HG03442 (cell line): ENCODE measurements at regions not wholly inside any gene's neighbourhood (a gene's known extent, or its start where the extent isn't known, plus 50 kb on each side); places are given as distances from the start of the nearest gene placed in this dataset.

Experiments used
- ATAC-seq: cut with Tn5 transposase; IDR thresholded peaks from one replicate; pipeline ENCODE4 v1.9.1; 2021; ENCODE audit warnings: mild to moderate bottlenecking, moderate library complexity; ENCODE audit not compliant: unreplicated experiment

DNA sequence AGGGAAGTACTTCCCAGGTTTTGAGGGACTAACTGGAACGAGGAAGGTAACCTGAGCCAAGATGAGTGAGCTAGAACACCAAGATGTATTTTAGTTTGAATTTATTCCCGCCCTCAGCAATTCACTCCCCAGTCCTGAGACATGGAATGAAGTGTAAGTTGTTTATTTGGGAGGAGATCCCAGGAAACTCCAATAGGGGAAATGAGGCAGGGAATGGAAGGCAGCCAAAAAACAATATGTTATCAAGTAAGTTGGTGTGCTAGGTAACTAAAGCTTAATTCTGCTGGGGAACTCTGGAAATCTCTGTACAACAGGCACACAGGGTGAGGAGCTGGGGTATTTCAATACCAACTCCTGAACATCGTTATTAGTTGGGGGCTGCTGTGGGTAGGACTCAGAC is 189.7 kb upstream of the HDAC9 start:
- ATAC-seq = no peak

DNA sequence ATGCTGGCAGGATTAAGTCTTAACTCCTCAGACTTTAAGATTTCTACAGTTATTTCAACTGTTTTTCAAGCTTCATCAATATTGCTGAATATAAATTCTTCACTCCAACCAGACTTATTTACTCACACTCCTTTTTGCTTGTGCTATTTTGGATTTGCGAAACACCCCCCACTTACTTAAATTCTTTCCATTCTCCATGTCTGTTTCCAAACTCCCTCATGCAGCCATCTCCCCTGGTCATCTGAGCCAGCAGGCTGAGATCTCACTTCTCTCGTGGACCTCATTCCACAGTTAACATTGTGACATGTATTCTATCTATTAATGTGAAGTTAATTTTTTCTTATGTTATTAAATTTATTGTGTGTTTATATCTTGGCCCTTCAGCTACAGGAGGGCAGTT is 188.9 kb upstream of the HDAC9 start:
- no peak for ATAC-seq

DNA sequence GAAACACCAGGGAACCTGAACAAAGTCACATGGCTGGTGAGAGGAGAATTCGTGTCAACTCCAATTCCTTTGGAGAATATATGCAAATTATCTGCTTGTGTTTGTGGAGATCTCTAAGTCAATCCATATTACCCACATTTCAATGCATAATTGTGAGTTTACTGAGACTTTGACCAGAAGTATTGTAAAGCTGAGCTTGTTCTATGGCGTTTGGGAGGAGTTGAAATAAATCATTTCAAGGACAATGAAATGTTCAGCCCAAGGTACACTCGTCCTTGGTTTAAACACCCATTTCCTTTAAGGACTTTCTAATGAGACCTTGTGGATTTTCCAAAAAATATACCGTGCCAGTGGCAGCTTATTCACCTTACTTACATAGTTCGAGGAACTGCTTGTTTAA is 186.6 kb upstream of the HDAC9 start:
- ATAC-seq = no peak

DNA sequence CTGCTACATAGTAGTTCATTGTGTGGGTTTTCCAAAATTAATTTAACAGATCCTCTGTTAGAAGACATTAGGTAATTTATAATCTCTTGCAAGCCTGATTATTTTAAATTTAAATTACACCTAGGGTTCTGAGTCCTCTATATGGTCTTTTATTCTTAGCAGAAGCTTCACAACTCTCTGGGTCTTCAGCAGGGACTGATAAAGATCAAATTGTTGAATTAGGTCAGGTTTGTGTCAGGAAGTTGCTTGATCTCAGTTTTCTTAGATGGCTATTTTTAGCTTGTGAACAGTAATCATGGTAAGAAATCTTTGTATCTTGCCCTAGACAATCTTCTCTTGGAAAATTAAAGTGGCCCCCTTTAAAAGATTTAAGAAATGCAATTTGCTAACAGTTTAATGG is 183.1 kb upstream of the HDAC9 start:
- no peak for ATAC-seq

DNA sequence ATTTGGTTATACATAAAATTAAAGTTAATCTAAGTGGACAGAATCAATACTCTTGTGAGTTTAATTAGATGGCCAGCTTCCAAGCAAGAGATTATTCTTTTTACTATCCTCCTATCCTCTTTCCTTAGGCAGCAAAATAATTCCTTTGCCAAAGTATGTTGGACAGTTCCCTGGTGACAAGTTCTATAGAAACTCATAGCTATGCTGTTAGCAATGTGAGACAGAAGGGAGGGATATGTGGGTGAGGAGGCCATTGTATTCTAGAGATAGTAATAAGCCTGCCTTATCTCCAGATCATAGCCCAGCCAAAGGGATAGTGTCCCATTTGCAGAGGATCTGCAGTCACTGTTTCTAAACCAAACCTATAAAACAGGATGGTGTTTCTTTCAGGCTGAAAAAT is 181.6 kb upstream of the HDAC9 start:
- ATAC-seq = no peak

DNA sequence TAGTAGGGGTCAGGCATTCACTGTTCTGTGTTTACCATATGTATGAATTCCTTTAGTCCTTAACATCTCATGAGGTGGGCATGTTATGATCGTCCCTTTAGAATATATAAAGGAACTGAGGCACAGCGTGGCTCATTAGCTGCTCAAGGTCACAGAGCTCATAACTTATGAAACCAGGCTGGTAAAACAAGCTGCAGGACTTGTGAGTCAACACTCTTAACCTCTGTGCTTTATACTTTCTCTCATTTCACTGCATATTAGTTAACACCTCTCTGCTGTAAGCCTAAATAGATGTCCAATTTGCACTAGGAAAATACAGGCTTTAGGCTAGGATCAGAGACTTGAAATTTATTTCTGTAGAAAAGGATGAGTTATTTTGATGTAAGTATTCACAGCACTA is 180.3 kb upstream of the HDAC9 start:
- no peak for ATAC-seq

DNA sequence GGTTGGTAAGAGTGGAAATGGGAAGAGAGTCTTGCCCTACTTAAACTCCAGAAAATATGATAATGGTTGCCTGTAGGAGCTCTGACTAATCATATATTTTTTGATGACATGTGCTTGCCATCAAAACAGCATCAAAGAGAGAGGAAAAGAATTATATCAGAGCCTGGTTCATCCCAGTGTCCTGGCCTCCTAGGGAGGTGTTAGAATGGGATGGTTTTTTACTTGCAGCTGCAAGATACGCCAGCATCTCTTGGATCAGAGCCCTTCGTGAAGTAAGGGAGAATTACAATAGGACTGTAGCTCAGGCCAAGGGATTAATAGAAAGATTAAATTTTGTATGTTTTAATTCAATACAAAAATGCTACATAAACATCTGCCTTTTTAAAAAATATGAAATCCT is 177.6 kb upstream of the HDAC9 start:
- no peak for ATAC-seq

DNA sequence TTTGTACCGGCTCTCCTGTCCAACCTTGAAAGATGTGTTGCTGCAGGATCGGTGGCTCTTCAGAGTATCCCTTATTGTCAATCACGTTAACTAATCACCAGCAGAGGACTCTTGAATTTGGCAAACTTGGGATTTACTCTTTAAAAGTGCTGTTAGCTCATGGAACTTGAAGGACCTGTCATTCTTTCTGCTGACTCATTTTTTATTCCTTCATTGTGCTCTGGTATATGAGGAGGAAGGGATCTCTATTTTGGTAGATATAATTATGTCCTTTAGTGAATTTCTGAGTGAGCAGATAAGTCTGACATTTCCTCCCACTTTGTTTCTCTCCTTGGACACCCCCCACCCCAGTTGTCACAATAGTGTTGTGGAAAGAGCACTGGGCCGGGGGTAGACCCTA is 175.1 kb upstream of the HDAC9 start:
- no peak for ATAC-seq

DNA sequence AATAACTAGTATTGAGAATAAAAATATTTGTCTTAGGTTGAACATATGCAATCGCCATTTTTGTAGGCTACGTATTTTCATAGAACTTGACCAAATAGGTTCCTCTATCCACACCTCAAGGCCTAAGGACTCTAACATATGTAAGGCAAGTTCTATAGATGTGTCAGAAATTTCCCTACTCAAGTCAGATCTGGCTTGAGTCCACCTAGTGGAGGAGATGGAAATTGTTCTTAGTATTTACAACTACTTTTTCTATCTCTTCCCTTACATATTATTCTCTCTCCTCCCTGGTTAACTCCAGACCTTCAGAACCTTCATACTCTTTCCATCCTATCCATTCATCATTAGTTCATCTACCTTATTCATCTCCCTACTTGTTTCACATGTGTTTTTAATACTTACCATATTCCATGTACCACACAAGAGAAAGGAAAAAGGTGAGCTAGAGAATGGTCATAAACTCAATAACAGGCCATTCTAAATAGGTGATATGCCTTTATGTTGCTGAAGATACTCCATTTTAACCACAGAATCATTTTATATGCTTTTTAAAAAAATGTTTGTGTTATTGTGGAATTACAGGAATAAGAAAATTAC is 174.5 kb upstream of the HDAC9 start:
- ATAC-seq = peak; percentile 92

DNA sequence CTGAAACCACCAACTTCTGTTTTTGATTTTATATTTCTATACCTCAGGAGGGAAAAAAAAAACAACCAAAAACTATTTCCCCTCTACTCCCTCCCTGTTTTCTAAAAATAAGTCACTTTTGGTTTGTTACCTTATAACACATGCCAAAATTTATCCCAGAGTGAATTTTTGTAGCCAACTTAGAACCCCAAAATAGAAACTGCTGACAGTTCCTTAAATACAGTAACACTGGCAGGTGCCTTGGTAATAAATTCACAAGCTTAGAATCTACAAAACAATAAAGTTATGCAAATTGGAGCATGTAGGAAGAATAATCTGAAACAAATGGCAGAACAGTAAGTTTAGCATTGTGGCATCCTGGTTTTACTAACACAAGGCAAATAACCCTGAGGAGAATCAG is 165.0 kb upstream of the HDAC9 start:
- no peak for ATAC-seq

DNA sequence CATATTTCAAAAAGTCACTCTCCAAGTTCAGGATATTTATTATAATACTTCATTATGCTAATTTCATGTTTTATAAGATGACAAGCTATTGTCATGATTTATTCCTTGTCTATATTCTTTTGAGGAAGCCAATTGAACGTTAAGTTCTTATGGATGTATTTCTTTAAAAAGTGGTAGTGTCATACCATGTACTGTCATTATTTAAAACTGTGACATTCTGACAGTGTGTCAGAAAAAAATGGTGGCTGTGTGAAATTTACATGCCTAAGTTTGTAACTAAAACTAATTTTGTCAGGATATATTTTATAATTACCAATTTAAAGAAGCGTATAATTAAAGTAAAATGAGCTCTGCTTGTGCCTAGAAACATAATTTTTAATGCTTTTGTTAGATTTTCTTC is 158.9 kb upstream of the HDAC9 start:
- no peak for ATAC-seq

DNA sequence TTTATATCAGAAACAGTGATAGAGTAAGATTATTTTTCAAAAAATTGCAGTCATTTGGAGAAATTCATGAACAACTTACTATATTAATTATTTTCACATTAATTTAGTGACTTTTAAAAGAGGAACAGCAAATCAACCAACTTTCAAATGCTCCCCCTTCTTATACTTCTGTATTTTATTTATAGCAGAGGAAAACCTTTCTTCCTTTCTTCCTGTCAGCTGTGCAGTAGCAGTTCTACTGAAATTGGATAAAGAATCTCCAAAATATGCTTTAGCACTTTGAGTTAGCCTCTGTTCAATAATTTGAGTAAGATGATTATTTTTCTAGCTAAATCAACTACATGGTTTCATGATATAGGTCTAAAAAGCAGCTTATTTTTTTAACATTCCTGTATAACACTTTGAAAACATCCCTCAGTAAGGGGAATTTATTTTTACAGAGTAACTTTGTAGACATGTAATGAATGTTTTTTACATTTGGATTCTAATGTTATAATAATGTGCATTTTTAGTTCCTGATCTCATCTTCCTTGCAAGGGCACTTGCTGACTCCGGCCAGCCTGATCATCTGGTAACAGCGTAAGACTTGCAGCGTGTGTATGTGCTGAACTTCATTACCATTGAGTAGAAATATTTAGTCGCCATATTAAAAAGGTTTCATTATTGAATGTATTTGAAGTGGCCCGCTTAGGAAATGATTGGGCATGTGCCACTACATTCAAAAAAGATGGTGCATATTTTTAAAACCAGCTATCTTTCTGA is 158.3 kb upstream of the HDAC9 start:
- ATAC-seq = no peak

DNA sequence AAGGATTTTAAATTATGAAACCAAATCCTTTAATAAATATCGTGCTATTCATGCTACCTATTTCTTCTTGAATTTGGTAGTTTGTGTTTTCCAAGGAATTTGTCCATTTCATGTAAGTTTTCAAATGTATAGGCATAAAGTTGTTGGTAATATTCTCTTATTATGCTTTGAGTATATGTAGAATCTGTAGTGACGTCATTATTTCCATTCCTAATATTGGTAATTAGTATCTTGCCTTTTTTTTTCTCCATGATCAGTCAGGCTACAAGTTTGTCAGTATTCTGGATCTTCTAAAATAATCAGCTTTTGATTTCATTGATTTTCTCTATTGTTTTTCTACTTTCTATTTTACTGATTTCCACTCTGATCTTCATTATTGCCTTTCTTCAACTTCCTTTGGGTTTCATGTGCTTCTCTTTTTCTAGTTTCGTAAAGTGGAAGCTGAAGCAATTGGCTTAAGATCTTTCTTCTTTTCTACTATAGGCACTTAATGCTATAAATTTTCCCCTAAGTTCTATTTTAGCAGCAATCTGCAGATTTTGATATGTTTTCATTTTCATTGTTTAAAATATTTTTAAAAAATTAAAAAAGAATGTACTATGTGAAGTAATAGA is 156.5 kb upstream of the HDAC9 start:
- ATAC-seq = no peak

DNA sequence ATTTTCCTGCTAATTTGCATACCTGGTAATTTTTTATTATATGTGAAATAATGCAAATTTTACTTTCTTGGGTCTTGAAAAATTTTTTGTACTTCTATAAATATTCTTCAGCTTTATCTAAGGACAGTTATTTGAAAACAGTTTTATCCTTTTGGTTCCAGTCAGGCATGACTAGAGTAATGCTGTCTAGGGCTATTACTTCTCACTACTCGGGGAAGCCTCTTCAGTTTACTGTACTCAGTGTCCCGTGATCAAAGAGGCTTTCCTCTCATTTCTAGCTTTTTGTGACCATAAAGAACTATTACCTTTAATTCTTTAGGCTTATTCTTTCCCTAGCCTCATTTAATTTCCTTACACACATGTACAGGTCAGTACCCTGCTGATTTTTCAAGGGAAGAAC is 153.8 kb upstream of the HDAC9 start:
- ATAC-seq = no peak

DNA sequence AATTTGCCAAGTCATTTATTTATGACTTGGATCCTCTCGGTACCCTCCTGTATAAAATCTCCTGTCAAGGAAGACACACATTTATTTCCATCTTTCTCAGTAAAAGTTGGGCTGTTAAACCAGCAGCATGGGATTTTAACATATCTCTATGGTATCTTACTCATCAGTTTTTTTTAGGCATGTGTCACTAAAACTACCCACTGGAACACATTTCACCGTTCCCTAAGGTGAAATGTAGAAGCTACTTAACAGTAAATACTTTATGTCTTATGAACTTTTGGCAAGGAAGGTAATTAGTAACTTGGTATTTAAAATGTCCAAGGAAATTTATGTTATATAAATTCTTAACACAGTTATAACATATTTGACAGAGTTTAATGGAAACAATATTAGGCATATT is 152.5 kb upstream of the HDAC9 start:
- ATAC-seq = no peak

DNA sequence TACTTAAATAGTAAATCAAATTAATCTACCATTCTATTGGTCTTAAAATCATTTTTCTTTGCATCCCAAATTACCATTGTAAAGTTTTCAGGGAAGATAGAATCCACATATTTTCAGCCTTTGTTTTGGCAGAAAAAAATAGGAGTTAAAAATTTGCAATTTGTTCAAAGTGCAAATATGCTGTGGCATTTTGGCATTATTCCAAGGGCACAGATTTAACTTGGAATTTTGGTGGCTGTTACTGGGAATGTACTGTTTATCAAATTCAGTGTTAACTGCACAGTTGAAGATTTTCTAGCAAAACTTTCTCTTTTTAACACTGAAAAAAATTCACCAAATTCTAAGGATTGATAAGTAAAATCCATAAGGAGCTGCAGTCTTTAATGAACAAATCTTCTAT is 151.0 kb upstream of the HDAC9 start:
- ATAC-seq = no peak

DNA sequence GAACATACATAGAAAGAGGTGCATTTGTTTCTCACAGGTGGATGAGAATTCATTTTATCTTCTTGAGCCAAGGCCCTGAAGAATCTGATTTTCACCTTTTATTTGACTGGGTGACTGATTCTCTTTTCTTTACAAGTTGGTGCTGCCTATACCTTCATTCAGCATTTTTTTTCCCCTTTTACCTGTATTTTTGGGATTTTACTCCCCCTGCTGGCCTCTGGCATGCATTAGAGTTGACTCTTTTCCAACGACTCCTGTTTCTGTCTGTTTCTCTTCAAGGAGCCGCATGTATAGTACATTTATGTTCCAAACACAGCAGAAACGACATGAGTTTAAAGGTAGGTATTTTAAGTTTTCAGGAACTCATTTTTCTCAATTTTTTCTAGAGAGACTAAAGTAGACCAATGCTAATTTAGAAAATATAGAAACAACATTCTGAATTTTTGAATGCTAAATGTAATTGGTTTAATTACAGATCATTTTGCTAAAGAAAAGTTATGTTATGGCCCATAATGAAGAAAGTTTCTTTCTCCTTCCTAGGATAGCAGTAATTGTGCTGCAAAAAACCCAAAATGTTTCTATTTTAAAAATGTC is 149.8 kb upstream of the HDAC9 start:
- peak; percentile 53 for ATAC-seq

DNA sequence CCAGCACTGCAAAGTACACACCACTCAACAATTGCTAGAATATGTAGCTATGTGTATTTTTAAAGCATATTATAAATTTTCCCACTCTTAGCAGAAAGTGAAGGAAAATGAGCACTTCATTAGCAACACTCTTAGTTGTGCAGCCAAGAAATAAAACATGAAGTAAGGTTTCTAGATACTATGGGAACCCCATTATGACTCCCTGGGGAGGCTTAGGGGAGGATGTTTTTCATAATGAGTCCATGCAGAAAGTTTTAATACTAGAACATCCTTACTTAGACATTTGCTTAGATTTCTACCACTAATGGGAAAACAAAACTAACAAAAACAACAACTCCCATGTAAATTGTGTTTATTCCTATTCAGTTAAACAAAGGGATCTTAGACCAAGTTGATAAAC is 148.4 kb upstream of the HDAC9 start:
- no peak for ATAC-seq

DNA sequence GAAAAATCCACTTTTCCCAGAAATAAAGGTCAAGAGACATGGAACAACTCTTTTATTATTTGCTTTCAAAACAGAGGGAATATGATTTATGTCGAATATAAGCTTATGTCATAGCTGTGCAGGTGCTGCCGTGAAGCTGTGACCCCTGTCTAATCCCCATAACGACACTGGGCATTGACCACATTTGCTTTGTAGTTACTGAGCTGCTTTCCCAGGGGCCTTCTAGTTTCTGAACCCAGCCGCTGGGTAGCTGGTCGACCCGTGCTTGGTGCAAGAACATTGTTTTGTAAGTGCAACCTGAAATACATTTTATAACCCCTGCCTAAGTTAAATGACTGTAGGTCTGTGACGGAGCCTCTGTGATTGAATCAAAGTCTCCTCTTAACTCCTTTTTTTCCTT is 144.9 kb upstream of the HDAC9 start:
- no peak for ATAC-seq

DNA sequence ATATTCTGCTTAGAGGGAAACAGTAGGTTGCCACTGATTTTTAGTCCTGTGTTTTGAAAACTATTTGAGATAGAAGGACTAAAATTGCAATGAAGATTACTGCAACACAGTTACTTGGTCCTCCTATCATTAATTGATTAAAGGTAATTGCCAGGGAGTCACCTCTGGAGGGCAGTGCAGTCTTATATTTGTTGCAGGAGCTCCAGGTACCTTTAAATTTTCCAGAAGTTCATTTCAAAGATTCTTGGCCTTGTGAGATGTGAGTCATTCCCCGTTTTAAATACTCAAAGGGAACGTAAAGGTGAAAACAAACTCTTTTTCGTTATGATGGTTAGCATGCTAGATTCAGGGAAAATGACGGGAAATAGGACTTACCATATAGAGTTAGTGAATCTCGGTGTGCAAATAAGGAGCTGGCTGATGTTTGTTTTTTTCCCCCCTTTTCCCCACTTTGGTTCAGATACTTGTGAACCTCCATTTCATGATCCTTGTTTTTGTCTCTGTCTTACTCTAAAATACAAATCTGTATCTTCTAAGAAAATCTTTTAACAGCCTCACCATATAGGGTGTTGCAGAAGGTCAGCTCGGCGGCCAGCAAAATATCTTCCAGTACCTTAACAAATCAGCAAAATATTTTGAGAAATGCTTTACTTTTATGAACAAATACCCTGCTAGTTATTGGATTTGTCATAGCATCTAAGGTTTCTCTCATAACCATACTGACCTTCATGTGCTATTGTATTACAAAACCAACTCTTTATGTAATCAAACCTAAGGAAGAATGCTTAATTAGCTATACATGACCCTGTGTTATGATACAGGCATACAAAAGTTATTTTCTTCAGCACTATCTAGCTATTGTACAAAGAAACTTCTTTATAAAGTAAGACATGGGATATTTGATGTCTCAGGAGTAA is 143.0 kb upstream of the HDAC9 start:
- ATAC-seq = peak; percentile 75

DNA sequence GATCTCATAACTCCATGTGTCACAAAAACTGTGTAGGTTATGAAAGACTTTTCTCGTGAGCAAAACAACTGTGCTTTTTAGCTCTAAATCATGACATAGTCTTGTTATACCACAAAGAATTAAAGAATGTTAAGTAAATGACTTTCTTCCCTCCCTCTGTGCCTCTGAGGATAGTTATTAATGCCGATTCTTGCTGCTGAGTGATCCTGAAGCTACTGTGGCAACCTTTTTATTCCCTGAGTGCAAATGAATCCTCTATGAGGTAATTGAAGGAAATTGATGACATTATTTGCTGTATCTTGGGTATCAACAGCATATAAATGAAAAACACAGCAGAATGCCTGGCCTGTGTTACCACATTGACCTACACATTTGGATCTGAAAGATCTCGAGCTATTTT is 142.2 kb upstream of the HDAC9 start:
- ATAC-seq = no peak
